OCI-LY7 (cell line): ENCODE measurements at regions not wholly inside any gene's neighbourhood (a gene's known extent, or its start where the extent isn't known, plus 50 kb on each side); places are given as distances from the start of the nearest gene placed in this dataset.

ENCODE experiments used
- EZH2phosphoT487 ChIP-seq: fragments of 200-600 bp; sonication (generic); IDR thresholded peaks from 2 replicates; pipeline ENCODE4 v1.6.1; 2018; ENCODE audit warnings: low read depth, borderline replicate concordance, mild to moderate bottlenecking, mixed run types, antibody characterized with exemption, low read length, moderate library complexity, mixed read lengths
- TF ChIP-seq, protein P1 (sequence below): fragments of 200-600 bp; sonication (generic); conservative IDR thresholded peaks from 2 replicates; pipeline ENCODE4 v1.5.1; 2014; ENCODE audit warnings: mild to moderate bottlenecking, antibody characterized with exemption, low read length, moderate library complexity, mixed read lengths

DNA sequence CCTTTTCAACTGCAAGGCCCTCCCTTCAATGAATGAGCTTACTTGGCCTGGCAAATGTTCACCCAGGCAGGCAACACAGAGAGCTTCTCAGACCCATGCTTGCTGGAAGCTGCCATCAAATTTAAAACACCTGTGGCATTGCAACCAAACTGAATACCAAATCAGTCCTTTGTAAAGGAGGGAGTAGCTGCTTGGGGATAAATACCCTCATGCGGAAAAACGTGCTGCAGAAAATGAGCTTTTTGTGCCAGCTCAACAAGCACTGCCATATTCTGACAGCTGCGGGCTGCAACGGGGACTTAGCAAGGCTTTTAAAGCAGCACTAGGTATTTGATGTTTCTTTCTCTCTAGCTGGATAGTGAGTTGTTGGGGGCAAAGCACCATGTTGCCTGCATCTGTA, 119.7 kb downstream of the PLPPR4 start:
- TF ChIP-seq, protein P1, sequence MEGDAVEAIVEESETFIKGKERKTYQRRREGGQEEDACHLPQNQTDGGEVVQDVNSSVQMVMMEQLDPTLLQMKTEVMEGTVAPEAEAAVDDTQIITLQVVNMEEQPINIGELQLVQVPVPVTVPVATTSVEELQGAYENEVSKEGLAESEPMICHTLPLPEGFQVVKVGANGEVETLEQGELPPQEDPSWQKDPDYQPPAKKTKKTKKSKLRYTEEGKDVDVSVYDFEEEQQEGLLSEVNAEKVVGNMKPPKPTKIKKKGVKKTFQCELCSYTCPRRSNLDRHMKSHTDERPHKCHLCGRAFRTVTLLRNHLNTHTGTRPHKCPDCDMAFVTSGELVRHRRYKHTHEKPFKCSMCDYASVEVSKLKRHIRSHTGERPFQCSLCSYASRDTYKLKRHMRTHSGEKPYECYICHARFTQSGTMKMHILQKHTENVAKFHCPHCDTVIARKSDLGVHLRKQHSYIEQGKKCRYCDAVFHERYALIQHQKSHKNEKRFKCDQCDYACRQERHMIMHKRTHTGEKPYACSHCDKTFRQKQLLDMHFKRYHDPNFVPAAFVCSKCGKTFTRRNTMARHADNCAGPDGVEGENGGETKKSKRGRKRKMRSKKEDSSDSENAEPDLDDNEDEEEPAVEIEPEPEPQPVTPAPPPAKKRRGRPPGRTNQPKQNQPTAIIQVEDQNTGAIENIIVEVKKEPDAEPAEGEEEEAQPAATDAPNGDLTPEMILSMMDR = no peak
- TF ChIP-seq EZH2phosphoT487 = no peak
